ENCODE measurements at regions not wholly inside any gene's neighbourhood (a gene's known extent, or its start where the extent isn't known, plus 50 kb on each side); places are given as distances from the start of the nearest gene placed in this dataset.

- TF ChIP-seq CTCF (IDR thresholded peaks at IDR 0.05) (no peak), POLR2A (IDR thresholded peaks at IDR 0.05) (no peak), POLR2AphosphoS5 (IDR thresholded peaks at IDR 0.05) (no peak), EP300 (IDR thresholded peaks at IDR 0.05; ENCODE audit: low read depth) (no peak)
Observed at GRCh38 chr16:6966925-6967324, 365.7 kb upstream of the RBFOX1 start.

Data from transverse colon (tissue), 4 donors.